Gastroesophageal sphincter (tissue), 3 donors: ENCODE measurements at regions not wholly inside any gene's neighbourhood (a gene's known extent, or its start where the extent isn't known, plus 50 kb on each side); places are given as distances from the start of the nearest gene placed in this dataset.
"Not testable (repeated sequence)": the region's sequence is repeated elsewhere in the genome, so short reads cannot be mapped to it uniquely, and the experiment has no call there.

ENCODE experiments used
- EP300 ChIP-seq: sonication (generic); formaldehyde crosslinking; IDR thresholded peaks from one replicate; pipeline ENCODE4 v1.6.1; 2017; ENCODE audit warnings: antibody characterized with exemption, mild to moderate bottlenecking
- POLR2A ChIP-seq, 2 donors: fragments of 450-650 bp; IDR thresholded peaks; one replicate each; pipeline ENCODE4 v1.6.1; 2017; ENCODE audit warnings: antibody characterized with exemption in 2 of 2, mild to moderate bottlenecking in 2 of 2, moderate library complexity in 1 of 2
- POLR2AphosphoS5 ChIP-seq: sonication (generic); formaldehyde crosslinking; IDR thresholded peaks from one replicate; pipeline ENCODE4 v1.6.1; 2017; ENCODE audit warnings: antibody characterized with exemption
- TF ChIP-seq, protein P1 (sequence below), 4 experiments: fragments of 200-600 bp in 2 of 4; fragments of 450-650 bp in 2 of 4; sonication (generic) in 1 of 4; IDR thresholded peaks; one replicate each; pipeline ENCODE4 v1.5.1; 2017 to 2019; ENCODE audit warnings: antibody characterized with exemption in 4 of 4, mild to moderate bottlenecking in 2 of 4, moderate library complexity in 2 of 4

DNA sequence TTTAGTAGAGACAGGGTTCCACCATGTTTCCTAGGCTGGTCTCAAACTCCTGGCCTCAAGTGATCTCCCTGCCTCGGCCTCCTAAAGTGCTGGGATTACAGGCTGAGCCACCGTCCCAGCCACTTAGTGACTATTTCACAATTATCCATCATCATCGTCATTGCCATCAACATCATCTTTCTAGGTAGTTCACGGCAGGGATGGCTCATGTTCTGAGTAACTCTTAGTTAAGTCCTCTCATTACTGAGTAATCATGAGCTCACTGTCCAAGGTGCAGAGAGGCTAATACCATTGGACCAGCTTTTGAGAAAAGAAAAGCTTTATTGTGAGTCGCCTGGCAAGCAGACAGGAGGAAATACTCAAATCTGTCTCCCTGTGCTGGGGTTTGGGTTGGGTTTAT is 108.6 kb upstream of the PRSS12 start:
- not testable (repeated sequence) for TF ChIP-seq POLR2AphosphoS5; POLR2A (IDR thresholded peaks at IDR 0.05); EP300
- TF ChIP-seq, protein P1, sequence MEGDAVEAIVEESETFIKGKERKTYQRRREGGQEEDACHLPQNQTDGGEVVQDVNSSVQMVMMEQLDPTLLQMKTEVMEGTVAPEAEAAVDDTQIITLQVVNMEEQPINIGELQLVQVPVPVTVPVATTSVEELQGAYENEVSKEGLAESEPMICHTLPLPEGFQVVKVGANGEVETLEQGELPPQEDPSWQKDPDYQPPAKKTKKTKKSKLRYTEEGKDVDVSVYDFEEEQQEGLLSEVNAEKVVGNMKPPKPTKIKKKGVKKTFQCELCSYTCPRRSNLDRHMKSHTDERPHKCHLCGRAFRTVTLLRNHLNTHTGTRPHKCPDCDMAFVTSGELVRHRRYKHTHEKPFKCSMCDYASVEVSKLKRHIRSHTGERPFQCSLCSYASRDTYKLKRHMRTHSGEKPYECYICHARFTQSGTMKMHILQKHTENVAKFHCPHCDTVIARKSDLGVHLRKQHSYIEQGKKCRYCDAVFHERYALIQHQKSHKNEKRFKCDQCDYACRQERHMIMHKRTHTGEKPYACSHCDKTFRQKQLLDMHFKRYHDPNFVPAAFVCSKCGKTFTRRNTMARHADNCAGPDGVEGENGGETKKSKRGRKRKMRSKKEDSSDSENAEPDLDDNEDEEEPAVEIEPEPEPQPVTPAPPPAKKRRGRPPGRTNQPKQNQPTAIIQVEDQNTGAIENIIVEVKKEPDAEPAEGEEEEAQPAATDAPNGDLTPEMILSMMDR (IDR thresholded peaks at IDR 0.05) = not testable (repeated sequence)
